Large intestine (tissue), 3 donors: ENCODE measurements at regions not wholly inside any gene's neighbourhood (a gene's known extent, or its start where the extent isn't known, plus 50 kb on each side); places are given as distances from the start of the nearest gene placed in this dataset.

Experiments
- DNase-seq, 2 donors: peaks; one replicate each; pipeline versions ENCODE4 v3.0.0 to v3.0.0-alpha.2; 2013
- H3K27ac ChIP-seq: one replicate; pipeline ENCODE4 v1.5.1; 2013; ENCODE audit warnings: low read length
- H3K27me3 ChIP-seq: 2 replicates; pipeline ENCODE4 v1.6.1; 2013; ENCODE audit warnings: low read length; ENCODE audit not compliant: control insufficient read depth, insufficient read depth
- H3K36me3 ChIP-seq: 2 replicates; pipeline ENCODE4 v1.6.1; 2013; ENCODE audit warnings: low read length; ENCODE audit not compliant: control insufficient read depth, insufficient read depth
- H3K4me1 ChIP-seq: one replicate; pipeline ENCODE4 v1.6.1; 2013; ENCODE audit warnings: low read length; ENCODE audit not compliant: control insufficient read depth, insufficient read depth
- H3K4me3 ChIP-seq: one replicate; pipeline ENCODE4 v1.5.1; 2013; ENCODE audit warnings: low read length
- H3K9me3 ChIP-seq: one replicate; pipeline ENCODE4 v1.6.1; 2013; ENCODE audit warnings: mild to moderate bottlenecking, low read depth, low read length, moderate library complexity; ENCODE audit not compliant: control insufficient read depth
- WGBS: methylation state at CpG from one replicate; pipeline ENCODE4 v1.1.5; 2013; ENCODE audit warnings: low lambda C conversion rate; ENCODE audit not compliant: insufficient coverage; 5-methylcytosine and 5-hydroxymethylcytosine counted together

- no peaks in the 10 kb centered on the region for H3K9me3 ChIP-seq
- DNase-seq = peak; percentile 60 to 85
- peak overlapping the region; percentile 1 for H3K4me3 ChIP-seq
- no peaks in the 10 kb centered on the region for H3K36me3 ChIP-seq
- H3K27ac ChIP-seq = peak overlapping the region; percentile 72
- H3K27me3 ChIP-seq = no peaks in the 10 kb centered on the region
- WGBS = no CpG with 5 or more reads among the region's 1 CpG
- H3K4me1 ChIP-seq = peaks cover 17% of the 10 kb centered on the region
Observed at GRCh38 chr7:17618652-17618974, 320.2 kb downstream of the AHR start.

DNA sequence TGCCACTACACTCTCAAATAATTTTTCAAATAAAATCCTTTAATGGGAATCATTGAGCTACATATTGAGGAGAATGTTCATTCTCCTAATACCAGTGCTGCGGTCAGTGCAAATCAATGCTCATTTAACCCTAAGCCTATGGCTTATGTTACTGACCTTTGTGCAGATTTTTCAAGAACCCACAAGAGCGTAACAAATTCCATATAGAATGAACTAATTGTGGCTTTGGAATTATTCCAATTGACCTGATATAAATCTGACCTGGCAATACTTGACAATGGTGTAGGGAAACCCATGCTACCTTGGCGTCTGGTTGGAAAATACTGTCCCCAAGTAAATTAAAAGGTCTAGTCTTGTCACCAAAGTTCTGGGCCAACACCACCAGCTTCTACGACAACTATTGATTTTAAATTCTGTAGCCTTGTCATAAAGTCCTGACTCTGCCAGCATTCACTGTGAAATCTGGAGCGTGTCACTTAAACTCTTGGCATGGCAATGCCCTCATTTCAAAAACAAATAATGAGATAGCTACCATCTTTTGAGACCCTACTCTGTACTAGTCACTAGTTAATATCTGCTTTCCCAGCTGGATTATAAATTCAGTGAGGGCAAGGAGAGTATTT lies 320.9 kb downstream of the AHR start:
- H3K4me1 ChIP-seq = peaks cover 17% of the 10 kb centered on the region
- no peaks in the 10 kb centered on the region for H3K27me3 ChIP-seq
- H3K36me3 ChIP-seq = no peaks in the 10 kb centered on the region
- WGBS = 100% methylated on average over 2 of the region's 5 CpGs
- H3K4me3 ChIP-seq = no peak overlapping the region
- DNase-seq = no peak
- no peaks in the 10 kb centered on the region for H3K9me3 ChIP-seq
- peak overlapping the region; percentile 72 for H3K27ac ChIP-seq

GRCh38 chr7:17620566-17620965 lies 319.7 kb downstream of the SNX13 start:
- H3K27me3 ChIP-seq = no peaks in the 10 kb centered on the region
- H3K27ac ChIP-seq = no peak overlapping the region
- no peaks in the 10 kb centered on the region for H3K9me3 ChIP-seq
- H3K4me1 ChIP-seq = peaks cover 17% of the 10 kb centered on the region
- WGBS = 71% methylated on average over 1 of the region's 2 CpGs
- H3K4me3 ChIP-seq = no peak overlapping the region
- DNase-seq = no peak
- no peaks in the 10 kb centered on the region for H3K36me3 ChIP-seq

GRCh38 chr7:17622451-17622850 lies 317.8 kb downstream of the SNX13 start:
- 100% methylated on average over 1 of the region's 2 CpGs for WGBS
- no peak overlapping the region for H3K27ac ChIP-seq
- H3K27me3 ChIP-seq = no peaks in the 10 kb centered on the region
- no peak for DNase-seq
- no peak overlapping the region for H3K4me3 ChIP-seq
- no peaks in the 10 kb centered on the region for H3K9me3 ChIP-seq
- no peaks in the 10 kb centered on the region for H3K36me3 ChIP-seq
- H3K4me1 ChIP-seq = peaks cover 13% of the 10 kb centered on the region

GRCh38 chr7:17623546-17624185 lies 316.6 kb downstream of the SNX13 start:
- Histone ChIP-seq H3K27me3 (no peaks in the 10 kb centered on the region), H3K4me3 (no peak overlapping the region), H3K27ac (no peak overlapping the region), H3K36me3 (no peaks in the 10 kb centered on the region), H3K9me3 (no peaks in the 10 kb centered on the region), H3K4me1 (peaks cover 5% of the 10 kb centered on the region)
- DNase-seq = no peak

- Histone ChIP-seq H3K4me1 (peaks cover 2% of the 10 kb centered on the region), H3K27ac (no peak overlapping the region), H3K4me3 (no peak overlapping the region), H3K36me3 (no peaks in the 10 kb centered on the region), H3K9me3 (no peaks in the 10 kb centered on the region), H3K27me3 (no peaks in the 10 kb centered on the region)
- no peak for DNase-seq
Observed at GRCh38 chr7:17624379-17624778, 315.9 kb downstream of the SNX13 start.

GRCh38 chr7:17625043-17625442 lies 315.3 kb downstream of the SNX13 start:
- no peaks in the 10 kb centered on the region for H3K9me3 ChIP-seq
- no peak for DNase-seq
- WGBS = 94% methylated on average over 2 of the region's 3 CpGs
- no peaks in the 10 kb centered on the region for H3K27me3 ChIP-seq
- H3K4me3 ChIP-seq = no peak overlapping the region
- H3K27ac ChIP-seq = no peak overlapping the region
- H3K4me1 ChIP-seq = no peaks in the 10 kb centered on the region
- H3K36me3 ChIP-seq = no peaks in the 10 kb centered on the region

- H3K27me3 ChIP-seq = no peaks in the 10 kb centered on the region
- H3K4me1 ChIP-seq = no peaks in the 10 kb centered on the region
- no peak for DNase-seq
Observed at GRCh38 chr7:17626235-17626634, 314.1 kb downstream of the SNX13 start.

DNA sequence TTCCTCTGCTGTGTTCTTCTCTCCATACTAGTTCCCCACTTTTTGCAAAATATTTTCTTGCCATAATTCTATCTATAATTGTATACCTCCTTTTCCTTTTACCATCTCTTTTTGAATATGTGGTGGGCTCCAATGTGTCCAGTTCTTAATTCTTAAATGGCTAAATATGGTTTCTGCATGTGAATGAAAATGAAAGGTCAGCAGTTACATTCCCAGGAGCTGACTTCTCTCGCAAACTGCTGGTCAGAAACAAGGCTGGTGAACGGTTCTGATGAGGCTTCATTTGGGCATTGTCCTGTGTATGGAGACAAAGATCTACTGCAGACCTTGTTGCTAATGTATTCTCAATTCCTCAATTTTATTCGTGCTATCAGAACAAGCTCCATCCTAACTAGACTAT lies 309.2 kb downstream of the SNX13 start:
- H3K4me3 ChIP-seq = no peak overlapping the region
- H3K36me3 ChIP-seq = no peaks in the 10 kb centered on the region
- H3K27me3 ChIP-seq = no peaks in the 10 kb centered on the region
- no peaks in the 10 kb centered on the region for H3K4me1 ChIP-seq
- DNase-seq = no peak
- no peak overlapping the region for H3K27ac ChIP-seq
- H3K9me3 ChIP-seq = no peaks in the 10 kb centered on the region
- WGBS = no CpG with 5 or more reads among the region's 3 CpGs

More at GRCh38 chr7:17626235-17626634, 314.1 kb downstream of the SNX13 start:
- H3K36me3 ChIP-seq = no peaks in the 10 kb centered on the region
- H3K9me3 ChIP-seq = no peaks in the 10 kb centered on the region
- H3K27ac ChIP-seq = no peak overlapping the region
- H3K4me3 ChIP-seq = no peak overlapping the region

DNA sequence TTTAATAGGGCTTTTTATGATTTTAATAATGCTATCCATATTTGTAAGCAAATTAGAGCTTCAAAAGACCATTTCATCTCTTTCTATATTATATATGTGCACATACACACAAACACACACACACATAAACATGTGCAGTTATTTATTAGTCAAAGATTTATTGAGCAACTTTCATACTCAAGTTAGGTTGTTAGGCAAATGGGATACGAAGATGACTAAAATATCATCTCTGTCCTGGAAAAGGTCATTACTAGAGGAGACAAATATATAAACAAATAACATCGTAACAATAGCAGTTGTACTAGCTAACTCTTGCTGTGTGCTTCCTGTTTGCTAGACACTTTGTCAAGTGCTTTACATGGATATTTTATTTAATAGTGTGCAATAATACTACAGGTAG lies 307.9 kb downstream of the SNX13 start:
- 100% methylated on average over 1 of the region's 2 CpGs for WGBS
- DNase-seq = no peak
- H3K36me3 ChIP-seq = no peaks in the 10 kb centered on the region
- H3K27me3 ChIP-seq = no peaks in the 10 kb centered on the region
- no peak overlapping the region for H3K4me3 ChIP-seq
- no peak overlapping the region for H3K27ac ChIP-seq
- no peaks in the 10 kb centered on the region for H3K4me1 ChIP-seq
- no peaks in the 10 kb centered on the region for H3K9me3 ChIP-seq

GRCh38 chr7:17633067-17633466 lies 307.2 kb downstream of the SNX13 start:
- WGBS = no CpG with 5 or more reads among the region's 1 CpG
- no peak overlapping the region for H3K27ac ChIP-seq
- H3K4me3 ChIP-seq = no peak overlapping the region
- DNase-seq = no peak
- no peaks in the 10 kb centered on the region for H3K9me3 ChIP-seq
- no peaks in the 10 kb centered on the region for H3K36me3 ChIP-seq
- H3K27me3 ChIP-seq = no peaks in the 10 kb centered on the region
- no peaks in the 10 kb centered on the region for H3K4me1 ChIP-seq
